OCI-LY7 (cell line): ENCODE measurements at regions not wholly inside any gene's neighbourhood (a gene's known extent, or its start where the extent isn't known, plus 50 kb on each side); places are given as distances from the start of the nearest gene placed in this dataset.
A peak's percentile ranks its signal among the peaks of the same experiment; 100 is the strongest.

Experiments
- BruUV-seq: library from RNA; stranded (reverse); fragments of 400-500 nt; replicated peaks from 2 replicates; lab custom pipeline; 2021; lab: Mats Ljungman, UMichigan
- CTCF ChIA-PET: fragments of 300-600 bp; sonication (Branson Sonifier 250); formaldehyde crosslinking; loops from one replicate; lab custom pipeline; 2022; ENCODE audit warnings: antibody characterized with exemption; ENCODE audit not compliant: unreplicated experiment; lab: Charles Lee
- POLR2A ChIA-PET: fragments of 300-600 bp; sonication (Branson Sonifier 250); formaldehyde crosslinking; loops from one replicate; lab custom pipeline; 2022; ENCODE audit warnings: antibody characterized with exemption; lab: Charles Lee
- DNase-seq: peaks from one replicate; pipeline ENCODE4 v3.0.0-alpha.2; 2015; ENCODE audit warnings: low spot score
- H2AFZ ChIP-seq: fragments of 200-600 bp; sonication (generic), shearing (Covaris generic); 2 replicates; pipeline ENCODE4 v1.6.1; 2014; ENCODE audit warnings: mild to moderate bottlenecking, antibody characterized with exemption, low read length, moderate library complexity
- H3K27ac ChIP-seq: fragments of 200-600 bp; sonication (generic); 2 replicates; pipeline ENCODE4 v1.5.1; 2014; ENCODE audit warnings: mixed run types, low read depth, mild to moderate bottlenecking, moderate library complexity, low read length, inconsistent platforms; ENCODE audit not compliant: poor library complexity, severe bottlenecking
- H3K36me3 ChIP-seq: fragments of 200-600 bp; sonication (generic); 2 replicates; pipeline ENCODE4 v1.6.1; 2014; ENCODE audit warnings: mild to moderate bottlenecking, antibody characterized with exemption, low read length, moderate library complexity, mixed read lengths; ENCODE audit not compliant: insufficient read depth
- H3K4me1 ChIP-seq: fragments of 200-600 bp; sonication (generic); 2 replicates; pipeline ENCODE4 v1.5.1; 2014; ENCODE audit warnings: mild to moderate bottlenecking, low read length; ENCODE audit not compliant: insufficient read depth, poor library complexity, severe bottlenecking
- H3K4me2 ChIP-seq: fragments of 200-600 bp; sonication (generic); 2 replicates; pipeline ENCODE4 v1.6.1; 2014; ENCODE audit warnings: mild to moderate bottlenecking, low read length
- H3K4me3 ChIP-seq: fragments of 200-600 bp; sonication (generic); 2 replicates; pipeline ENCODE4 v1.5.1; 2014; ENCODE audit warnings: mild to moderate bottlenecking, low read depth, low read length; ENCODE audit not compliant: poor library complexity, severe bottlenecking
- H3K79me2 ChIP-seq: fragments of 200-600 bp; sonication (generic); 2 replicates; pipeline ENCODE4 v1.6.1; 2016; ENCODE audit warnings: low read depth, mild to moderate bottlenecking, low read length, moderate library complexity, mixed read lengths; ENCODE audit not compliant: insufficient read depth
- H3K9me2 ChIP-seq: fragments of 200-600 bp; sonication (generic); 2 replicates; pipeline ENCODE4 v1.6.1; 2016; ENCODE audit warnings: mild to moderate bottlenecking, low read length, mixed read lengths; ENCODE audit not compliant: insufficient read depth
- H3K9me3 ChIP-seq: fragments of 200-600 bp; sonication (generic); 2 replicates; pipeline ENCODE4 v1.6.1; 2014; ENCODE audit warnings: mild to moderate bottlenecking, mixed run types, low read length, mixed read lengths
- H4K20me1 ChIP-seq: fragments of 200-600 bp; sonication (generic); 2 replicates; pipeline ENCODE4 v1.6.1; 2014; ENCODE audit warnings: mild to moderate bottlenecking, antibody characterized with exemption, low read length, moderate library complexity, mixed read lengths; ENCODE audit not compliant: insufficient read depth
- CTCF ChIP-seq: fragments of 200-600 bp; sonication (generic); conservative IDR thresholded peaks from 2 replicates; pipeline ENCODE4 v1.5.1; 2014; ENCODE audit warnings: mild to moderate bottlenecking, antibody characterized with exemption, low read length, moderate library complexity, mixed read lengths
- EZH2phosphoT487 ChIP-seq: fragments of 200-600 bp; sonication (generic); IDR thresholded peaks from 2 replicates; pipeline ENCODE4 v1.6.1; 2018; ENCODE audit warnings: low read depth, borderline replicate concordance, mild to moderate bottlenecking, mixed run types, antibody characterized with exemption, low read length, moderate library complexity, mixed read lengths
- intact Hi-C: fragments of 100-400 bp; cut with micrococcal nuclease; formaldehyde crosslinking; loops from one replicate; pipeline ENCODE4 v1.10.0; 2022; ENCODE audit not compliant: unreplicated experiment

- H3K27ac ChIP-seq: no peak overlapping the region
- peaks cover 13% of the 10 kb centered on the region for H3K4me1 ChIP-seq
- no peak overlapping the region for H2AFZ ChIP-seq
- H4K20me1 ChIP-seq: no peaks in the 10 kb centered on the region
- no peaks in the 10 kb centered on the region for H3K79me2 ChIP-seq
- no peak overlapping the region for H3K4me3 ChIP-seq
- intact Hi-C loops: no loop called here
- H3K9me3 ChIP-seq: no peaks in the 10 kb centered on the region
- ChIA-PET CTCF (no interaction called here), POLR2A (no interaction called here)
- DNase-seq: no peak
- TF ChIP-seq EZH2phosphoT487 (no peak), CTCF (no peak)
- H3K9me2 ChIP-seq: no peaks in the 10 kb centered on the region
- no peaks in the 10 kb centered on the region for H3K36me3 ChIP-seq
- BruUV-seq: no TSS peak
- H3K4me2 ChIP-seq: no peak overlapping the region
Measured at GRCh38 chr4:83662204-83662603, 126.3 kb downstream of the GPAT3 start.

DNA sequence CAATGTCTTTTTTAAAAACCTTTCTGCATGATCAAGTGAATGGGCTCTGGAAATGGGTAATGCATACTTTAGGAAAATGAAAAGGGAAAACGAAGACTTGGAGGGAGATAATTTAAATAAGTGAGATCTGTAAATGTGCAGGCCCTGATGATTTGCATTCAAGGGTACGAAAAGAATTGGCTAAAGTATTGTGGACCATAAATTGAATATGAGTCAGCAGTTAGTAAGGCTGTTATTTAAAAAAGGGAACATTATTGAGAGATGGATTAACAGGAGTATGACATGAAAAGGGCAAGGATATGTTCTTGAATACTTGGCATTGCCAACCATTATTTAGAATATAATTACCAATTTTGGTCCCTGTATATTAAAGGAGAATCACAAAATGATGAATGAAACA is 125.5 kb downstream of the GPAT3 start:
- no peaks in the 10 kb centered on the region for H4K20me1 ChIP-seq
- no peaks in the 10 kb centered on the region for H3K36me3 ChIP-seq
- no peak overlapping the region; the same call in 1 of the 2 replicates for H2AFZ ChIP-seq
- H3K9me3 ChIP-seq: no peaks in the 10 kb centered on the region
- H3K9me2 ChIP-seq: no peaks in the 10 kb centered on the region
- BruUV-seq: no TSS peak
- H3K4me1 ChIP-seq: peaks cover 13% of the 10 kb centered on the region
- intact Hi-C loops: no loop called here
- H3K79me2 ChIP-seq: no peaks in the 10 kb centered on the region
- ChIA-PET POLR2A (no interaction called here), CTCF (no interaction called here)
- no peak for DNase-seq
- H3K27ac ChIP-seq: no peak overlapping the region
- no peak overlapping the region for H3K4me3 ChIP-seq
- no peak for TF ChIP-seq EZH2phosphoT487
- TF ChIP-seq CTCF: no peak
- no peak overlapping the region for H3K4me2 ChIP-seq

DNA sequence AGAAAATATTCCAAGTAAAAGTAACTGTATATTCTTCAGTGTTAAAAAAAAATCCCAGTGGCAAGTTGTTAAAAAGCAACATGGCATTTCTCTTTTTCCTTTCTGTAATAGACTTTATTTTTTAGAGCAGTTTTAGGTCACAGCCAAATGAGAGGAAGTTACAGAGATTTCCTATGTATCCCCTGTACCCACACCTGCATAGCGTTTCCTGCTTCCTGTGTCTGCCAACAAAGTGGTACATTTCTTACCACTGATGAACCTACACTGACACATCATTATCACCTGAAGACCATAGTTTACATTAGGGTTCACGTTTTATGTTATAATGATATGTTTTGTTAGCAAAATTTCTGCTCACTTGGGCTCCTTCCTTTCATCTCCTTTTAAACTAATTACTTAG is 124.7 kb downstream of the GPAT3 start:
- H3K36me3 ChIP-seq: no peaks in the 10 kb centered on the region
- BruUV-seq: no TSS peak
- H3K79me2 ChIP-seq: no peaks in the 10 kb centered on the region
- H3K4me3 ChIP-seq: no peak overlapping the region
- H3K9me3 ChIP-seq: no peaks in the 10 kb centered on the region
- peak overlapping the region; percentile 15; the same call in 1 of the 2 replicates for H2AFZ ChIP-seq
- ChIA-PET CTCF (no interaction called here), POLR2A (no interaction called here)
- DNase-seq: peak; percentile 52
- intact Hi-C loops: no loop called here
- H3K4me2 ChIP-seq: peak overlapping the region; percentile 42
- H3K9me2 ChIP-seq: no peaks in the 10 kb centered on the region
- peaks cover 13% of the 10 kb centered on the region for H3K4me1 ChIP-seq
- TF ChIP-seq EZH2phosphoT487: no peak
- no peak for TF ChIP-seq CTCF
- no peaks in the 10 kb centered on the region for H4K20me1 ChIP-seq
- no peak overlapping the region for H3K27ac ChIP-seq
